ENCODE measurements at regions not wholly inside any gene's neighbourhood (a gene's known extent, or its start where the extent isn't known, plus 50 kb on each side); places are given as distances from the start of the nearest gene placed in this dataset.

DNA sequence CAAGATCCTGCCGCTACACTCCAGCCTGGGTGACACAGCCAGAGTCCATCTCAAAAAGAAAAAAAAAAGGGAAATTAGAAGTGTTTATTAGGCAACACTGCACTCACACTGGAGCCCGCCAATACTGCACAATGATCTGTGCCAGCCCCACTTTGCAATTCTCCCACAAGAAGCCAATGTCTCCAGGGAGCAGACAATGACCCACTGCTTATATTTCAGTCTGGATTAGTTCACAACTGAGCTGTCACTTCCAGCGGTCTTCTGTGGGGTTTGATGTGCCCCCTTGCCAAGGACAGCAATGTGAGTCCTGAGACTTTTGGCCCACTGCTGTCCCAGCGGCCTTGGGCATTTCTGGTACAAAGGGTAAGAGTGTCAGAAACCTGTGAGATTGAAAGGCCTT, 85.6 kb upstream of the PPM1B start:
- no peak for TF ChIP-seq GATA2 (IDR thresholded peaks at IDR 0.05; ENCODE audit: low read depth, low read length)
- TF ChIP-seq GATA3 (IDR thresholded peaks at IDR 0.05; ENCODE audit: low read depth, low read length): no peak

GRCh38 chr2:44084850-44085249, 83.8 kb upstream of the PPM1B start:
- no peak for TF ChIP-seq GATA2 (IDR thresholded peaks at IDR 0.05; ENCODE audit: low read depth, low read length)
- no peak for TF ChIP-seq GATA3 (IDR thresholded peaks at IDR 0.05; ENCODE audit: low read depth, low read length)

DNA sequence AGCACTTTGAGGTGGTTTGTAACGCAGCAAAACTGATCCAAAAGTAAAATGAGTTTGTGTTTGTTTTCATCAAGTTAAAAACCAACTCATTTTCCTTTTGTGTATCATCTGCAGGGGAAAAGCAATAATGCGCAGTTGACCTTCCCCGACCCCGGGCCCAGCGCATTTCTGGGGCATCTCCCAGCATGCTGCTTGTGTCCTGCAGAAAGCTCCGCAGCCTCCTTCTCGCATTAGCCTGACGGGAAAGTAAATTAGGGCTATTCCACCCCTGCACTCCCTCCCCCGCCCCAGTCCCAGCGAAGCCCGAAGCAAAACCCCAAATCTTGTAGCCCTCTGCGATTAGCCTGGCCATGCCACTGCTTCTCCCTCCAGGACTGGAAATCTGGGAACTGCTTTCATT, 82.0 kb upstream of the PPM1B start:
- no peak for TF ChIP-seq GATA3 (IDR thresholded peaks at IDR 0.05; ENCODE audit: low read depth, low read length)
- TF ChIP-seq GATA2 (IDR thresholded peaks at IDR 0.05; ENCODE audit: low read depth, low read length): no peak

DNA sequence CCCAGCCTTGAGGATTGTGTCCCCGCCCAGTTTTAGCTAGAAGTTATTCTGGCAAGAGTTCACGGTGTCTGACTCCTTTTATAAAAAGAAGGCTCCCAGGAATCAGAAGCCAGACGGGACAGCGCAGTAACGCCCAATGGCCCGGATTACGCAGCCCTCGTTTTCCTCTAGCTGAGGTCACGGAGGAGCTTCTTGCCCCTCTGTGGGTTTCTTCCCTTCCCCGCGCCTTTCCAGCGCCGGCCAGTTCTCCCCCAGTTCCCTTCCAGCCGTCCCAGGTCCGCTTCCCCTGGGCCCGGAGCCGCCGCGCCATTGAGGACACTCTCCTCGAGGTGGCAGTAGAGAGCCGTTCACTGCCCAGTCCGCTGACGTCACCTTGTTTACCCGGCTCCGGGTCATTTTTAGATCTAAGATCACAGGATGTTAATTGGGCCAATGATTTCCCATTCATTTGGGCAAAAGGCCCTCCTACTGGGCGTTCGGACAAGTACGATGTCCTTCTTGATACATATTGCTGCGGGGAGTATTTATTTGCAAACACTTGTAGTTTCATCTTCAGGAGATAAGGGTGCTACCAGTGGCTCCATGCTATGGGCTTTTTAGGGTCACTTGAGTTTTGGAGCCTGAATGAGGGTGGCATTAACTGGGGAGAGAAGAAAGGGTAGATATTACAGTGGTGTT, 81.5 kb upstream of the PPM1B start:
- peak; percentile 67 for TF ChIP-seq GATA2 (IDR thresholded peaks at IDR 0.05; ENCODE audit: low read depth, low read length)
- no peak for TF ChIP-seq GATA3 (IDR thresholded peaks at IDR 0.05; ENCODE audit: low read depth, low read length)

DNA sequence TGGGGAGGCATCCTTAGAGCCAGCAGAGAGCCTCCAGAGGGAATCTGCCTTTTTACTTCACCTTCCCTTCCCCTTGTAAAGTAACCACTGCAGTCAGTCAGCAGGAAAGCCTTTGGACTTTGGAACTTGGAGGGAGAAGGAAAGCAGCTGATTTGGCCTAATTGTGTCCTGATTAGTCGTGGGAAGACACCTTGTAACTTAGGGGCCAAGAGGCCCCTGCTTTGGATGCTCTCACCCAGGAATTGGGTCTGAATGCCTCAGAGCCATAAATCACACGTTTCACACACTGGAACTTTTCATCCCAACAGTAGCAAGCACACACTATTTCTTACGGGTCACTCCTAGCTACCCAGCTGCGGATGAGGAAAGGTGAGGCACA, 81.0 kb upstream of the PPM1B start:
- TF ChIP-seq GATA2 (IDR thresholded peaks at IDR 0.05; ENCODE audit: low read depth, low read length) (no peak), GATA3 (IDR thresholded peaks at IDR 0.05; ENCODE audit: low read depth, low read length) (no peak)

DNA sequence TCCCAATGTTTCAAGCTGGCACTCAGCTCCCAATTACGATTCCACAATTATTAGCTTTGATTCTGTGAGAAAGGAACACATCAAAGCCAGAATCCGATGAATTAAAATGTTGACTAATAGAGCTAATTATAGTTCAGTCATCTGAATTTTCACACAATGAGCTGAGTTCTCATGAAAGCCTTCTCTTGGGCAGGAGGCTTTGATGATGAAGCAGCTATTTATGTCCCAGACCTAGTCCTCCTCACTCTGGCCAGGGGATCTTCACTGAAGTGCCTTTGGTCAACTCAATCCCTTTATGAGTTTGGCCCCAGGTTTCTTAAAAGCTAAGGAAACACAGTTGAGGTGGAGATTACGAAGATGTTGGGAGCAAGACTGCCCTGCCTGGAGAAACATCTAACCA, 74.7 kb upstream of the PPM1B start:
- TF ChIP-seq GATA2 (IDR thresholded peaks at IDR 0.05; ENCODE audit: low read depth, low read length): no peak
- TF ChIP-seq GATA3 (IDR thresholded peaks at IDR 0.05; ENCODE audit: low read depth, low read length): no peak

DNA sequence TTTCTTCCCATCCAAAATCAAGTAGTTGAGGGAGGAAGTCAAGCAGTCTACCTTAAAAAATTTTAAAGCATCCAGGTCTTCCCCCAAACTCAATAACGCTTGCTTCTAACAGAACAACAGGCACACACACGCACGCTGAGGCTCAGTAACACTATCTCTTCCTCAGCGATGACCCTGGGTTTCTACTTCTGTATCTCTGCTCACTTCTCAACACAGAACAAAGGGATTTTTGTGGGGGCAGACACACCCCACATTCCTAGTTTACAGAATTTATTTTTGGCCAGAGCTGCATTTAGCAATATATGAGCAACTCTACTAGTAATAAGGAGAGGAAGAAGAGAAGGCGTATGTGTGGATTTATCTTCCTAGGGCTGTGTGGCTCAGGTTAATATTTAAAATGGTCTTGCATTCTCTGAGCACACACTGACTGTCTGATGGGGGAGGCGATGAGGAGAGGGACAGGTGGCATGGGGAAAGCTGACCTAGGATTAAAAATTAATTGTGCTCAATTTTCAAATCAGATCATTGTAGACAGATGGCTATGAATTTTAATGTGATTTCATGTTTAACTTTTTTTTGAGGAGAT, 71.3 kb upstream of the PPM1B start:
- TF ChIP-seq GATA2 (IDR thresholded peaks at IDR 0.05; ENCODE audit: low read depth, low read length): no peak
- TF ChIP-seq GATA3 (IDR thresholded peaks at IDR 0.05; ENCODE audit: low read depth, low read length): no peak

- TF ChIP-seq GATA2 (IDR thresholded peaks at IDR 0.05; ENCODE audit: low read depth, low read length) (no peak), GATA3 (IDR thresholded peaks at IDR 0.05; ENCODE audit: low read depth, low read length) (no peak)
Observed at GRCh38 chr2:44098050-44098449, 70.6 kb upstream of the PPM1B start.

GRCh38 chr2:44098891-44099290, 69.8 kb upstream of the PPM1B start:
- TF ChIP-seq GATA3 (IDR thresholded peaks at IDR 0.05; ENCODE audit: low read depth, low read length) (no peak), GATA2 (IDR thresholded peaks at IDR 0.05; ENCODE audit: low read depth, low read length) (no peak)

- TF ChIP-seq GATA2 (IDR thresholded peaks at IDR 0.05; ENCODE audit: low read depth, low read length) (no peak), GATA3 (IDR thresholded peaks at IDR 0.05; ENCODE audit: low read depth, low read length) (no peak)
Observed at GRCh38 chr2:44100351-44100750, 68.3 kb upstream of the PPM1B start.

- TF ChIP-seq GATA2 (IDR thresholded peaks at IDR 0.05; ENCODE audit: low read depth, low read length) (no peak), GATA3 (IDR thresholded peaks at IDR 0.05; ENCODE audit: low read depth, low read length) (no peak)
Observed at GRCh38 chr2:44101246-44101645, 67.4 kb upstream of the PPM1B start.

- no peak for TF ChIP-seq GATA3 (IDR thresholded peaks at IDR 0.05; ENCODE audit: low read depth, low read length)
- TF ChIP-seq GATA2 (IDR thresholded peaks at IDR 0.05; ENCODE audit: low read depth, low read length): no peak
Observed at GRCh38 chr2:44102790-44103562, 65.7 kb upstream of the PPM1B start.

GRCh38 chr2:44103639-44104038, 65.0 kb upstream of the PPM1B start:
- TF ChIP-seq GATA3 (IDR thresholded peaks at IDR 0.05; ENCODE audit: low read depth, low read length): no peak
- no peak for TF ChIP-seq GATA2 (IDR thresholded peaks at IDR 0.05; ENCODE audit: low read depth, low read length)

- TF ChIP-seq GATA2 (IDR thresholded peaks at IDR 0.05; ENCODE audit: low read depth, low read length): no peak
- no peak for TF ChIP-seq GATA3 (IDR thresholded peaks at IDR 0.05; ENCODE audit: low read depth, low read length)
Observed at GRCh38 chr2:44104855-44105271, 63.8 kb upstream of the PPM1B start.

All from SH-SY5Y (cell line).